ENCODE measurements at regions not wholly inside any gene's neighbourhood (a gene's known extent, or its start where the extent isn't known, plus 50 kb on each side); places are given as distances from the start of the nearest gene placed in this dataset.

DNA sequence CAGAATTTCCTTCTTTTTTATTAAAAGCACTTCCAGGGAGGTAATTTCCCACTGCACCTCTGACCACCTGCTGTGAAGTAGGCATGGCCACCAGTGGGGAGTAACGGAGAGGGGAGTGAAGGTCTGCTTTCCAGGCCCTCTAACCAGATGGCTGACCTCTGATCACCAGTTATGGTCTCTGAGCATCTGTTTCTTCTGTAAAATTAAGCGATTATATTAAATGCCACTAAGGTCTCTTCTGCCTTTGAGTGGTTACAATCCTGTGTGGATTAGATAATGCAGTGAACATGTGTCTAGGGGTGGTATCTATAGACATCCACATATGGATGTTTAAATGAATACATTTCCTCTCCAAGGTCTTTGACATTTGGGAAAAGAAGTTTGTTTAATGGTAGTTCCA, 199.6 kb downstream of the HERPUD2 start:
- TF ChIP-seq, protein P1, sequence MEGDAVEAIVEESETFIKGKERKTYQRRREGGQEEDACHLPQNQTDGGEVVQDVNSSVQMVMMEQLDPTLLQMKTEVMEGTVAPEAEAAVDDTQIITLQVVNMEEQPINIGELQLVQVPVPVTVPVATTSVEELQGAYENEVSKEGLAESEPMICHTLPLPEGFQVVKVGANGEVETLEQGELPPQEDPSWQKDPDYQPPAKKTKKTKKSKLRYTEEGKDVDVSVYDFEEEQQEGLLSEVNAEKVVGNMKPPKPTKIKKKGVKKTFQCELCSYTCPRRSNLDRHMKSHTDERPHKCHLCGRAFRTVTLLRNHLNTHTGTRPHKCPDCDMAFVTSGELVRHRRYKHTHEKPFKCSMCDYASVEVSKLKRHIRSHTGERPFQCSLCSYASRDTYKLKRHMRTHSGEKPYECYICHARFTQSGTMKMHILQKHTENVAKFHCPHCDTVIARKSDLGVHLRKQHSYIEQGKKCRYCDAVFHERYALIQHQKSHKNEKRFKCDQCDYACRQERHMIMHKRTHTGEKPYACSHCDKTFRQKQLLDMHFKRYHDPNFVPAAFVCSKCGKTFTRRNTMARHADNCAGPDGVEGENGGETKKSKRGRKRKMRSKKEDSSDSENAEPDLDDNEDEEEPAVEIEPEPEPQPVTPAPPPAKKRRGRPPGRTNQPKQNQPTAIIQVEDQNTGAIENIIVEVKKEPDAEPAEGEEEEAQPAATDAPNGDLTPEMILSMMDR (IDR thresholded peaks at IDR 0.05), result no peak
- TF ChIP-seq POLR2A (IDR thresholded peaks at IDR 0.05) (no peak), EP300 (IDR thresholded peaks at IDR 0.05) (no peak)

All from sigmoid colon (tissue), 4 donors.